NT2/D1 (cell line): ENCODE measurements at regions not wholly inside any gene's neighbourhood (a gene's known extent, or its start where the extent isn't known, plus 50 kb on each side); places are given as distances from the start of the nearest gene placed in this dataset.

ENCODE experiments used
- SUZ12 ChIP-seq: IDR thresholded peaks from 2 replicates; pipeline ENCODE4 v1.6.1; 2011; ENCODE audit not compliant: insufficient read length, insufficient read depth; ENCODE audit errors: extremely low read depth
- YY1 ChIP-seq: IDR thresholded peaks from 2 replicates; pipeline ENCODE4 v1.6.1; 2011; ENCODE audit not compliant: insufficient read length, insufficient read depth
- ZNF274 ChIP-seq: IDR thresholded peaks from 2 replicates; pipeline ENCODE4 v1.6.1; 2011; ENCODE audit warnings: mild to moderate bottlenecking, low read depth, low read length

DNA sequence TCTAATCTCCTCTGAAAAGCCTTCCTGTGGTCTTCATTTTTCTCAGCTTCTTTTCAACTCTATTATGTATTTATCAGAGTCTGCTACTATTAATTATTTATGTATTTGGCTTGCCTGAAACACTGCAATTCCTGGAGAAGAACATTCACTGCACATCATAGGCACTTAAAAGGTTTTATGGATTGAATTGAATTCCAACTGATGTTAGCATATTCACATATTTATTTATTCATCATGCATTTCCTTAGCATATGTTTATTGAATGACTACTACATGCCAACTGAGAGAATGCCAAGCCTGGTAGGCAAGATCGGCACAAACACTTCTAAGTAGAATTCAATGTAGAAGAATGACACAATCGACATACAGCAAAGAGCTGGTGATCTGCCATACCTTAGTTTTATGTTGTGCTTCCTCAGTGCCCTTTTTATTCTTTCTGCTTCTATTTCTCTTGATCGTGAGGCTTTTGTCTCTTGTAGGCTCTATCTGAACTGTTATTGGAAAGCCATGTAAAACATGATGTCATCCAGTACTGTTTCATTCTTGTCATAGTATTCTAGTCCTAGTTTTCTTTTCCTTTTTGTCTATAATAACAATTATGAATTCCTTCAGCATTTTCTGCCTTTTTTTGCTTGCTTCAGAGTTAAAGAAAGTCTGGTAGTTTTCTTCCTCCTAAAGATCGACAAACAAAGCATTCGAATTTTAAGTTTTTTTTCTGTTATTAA lies 454.2 kb downstream of the TLE4 start:
- TF ChIP-seq ZNF274 = no peak
- no peak for TF ChIP-seq YY1
- TF ChIP-seq SUZ12 = no peak
